Astrocyte of the spinal cord (primary cell): ENCODE measurements at regions not wholly inside any gene's neighbourhood (a gene's known extent, or its start where the extent isn't known, plus 50 kb on each side); places are given as distances from the start of the nearest gene placed in this dataset.

Experiments used
- DNase-seq: peaks from one replicate; pipeline ENCODE4 v3.0.0; 2011; ENCODE audit warnings: low read depth, low spot score
- H3K4me3 ChIP-seq: 2 replicates; pipeline ENCODE4 v1.5.1; 2011; ENCODE audit warnings: low read depth, mild to moderate bottlenecking, low read length, moderate library complexity
- in situ Hi-C: cut with HindIII; loops from 2 replicates; pipeline ENCODE4 v1.10.0; 2017; ENCODE audit warnings: low sequenced_read_pairs
- TF ChIP-seq, protein P1 (sequence below): IDR thresholded peaks from 2 replicates; pipeline ENCODE4 v1.5.1; 2012; ENCODE audit warnings: low read depth, mild to moderate bottlenecking, low read length, inconsistent platforms

DNA sequence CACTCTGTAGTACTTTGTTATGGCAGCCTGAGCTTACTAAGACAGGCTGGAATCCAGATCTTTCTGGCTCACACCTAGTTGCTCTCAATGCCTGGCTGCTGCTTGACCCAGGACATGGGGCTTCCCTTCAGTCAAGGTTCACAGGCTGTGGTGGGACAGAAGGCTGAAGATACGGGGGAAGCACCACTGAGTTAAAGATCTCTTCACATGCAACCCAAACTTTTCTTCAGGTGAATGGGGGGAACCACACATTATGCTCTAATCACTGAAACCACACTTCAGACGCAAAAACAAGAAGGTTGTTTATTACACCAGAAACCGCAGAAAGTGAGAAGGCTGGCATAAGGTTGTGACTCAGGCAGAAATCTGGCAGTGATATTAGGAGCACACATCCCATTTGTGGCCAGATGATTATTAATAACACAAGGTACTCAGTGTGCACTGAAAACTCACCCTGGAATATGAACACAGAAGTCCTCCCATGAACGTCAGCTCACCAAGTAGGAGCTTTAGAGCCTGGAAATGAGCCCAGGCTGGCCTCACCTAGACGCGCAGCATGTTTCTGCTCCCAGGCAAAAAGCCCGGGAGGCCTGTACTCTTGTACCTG lies 230.5 kb upstream of the CHRNA7 start:
- TF ChIP-seq, protein P1, sequence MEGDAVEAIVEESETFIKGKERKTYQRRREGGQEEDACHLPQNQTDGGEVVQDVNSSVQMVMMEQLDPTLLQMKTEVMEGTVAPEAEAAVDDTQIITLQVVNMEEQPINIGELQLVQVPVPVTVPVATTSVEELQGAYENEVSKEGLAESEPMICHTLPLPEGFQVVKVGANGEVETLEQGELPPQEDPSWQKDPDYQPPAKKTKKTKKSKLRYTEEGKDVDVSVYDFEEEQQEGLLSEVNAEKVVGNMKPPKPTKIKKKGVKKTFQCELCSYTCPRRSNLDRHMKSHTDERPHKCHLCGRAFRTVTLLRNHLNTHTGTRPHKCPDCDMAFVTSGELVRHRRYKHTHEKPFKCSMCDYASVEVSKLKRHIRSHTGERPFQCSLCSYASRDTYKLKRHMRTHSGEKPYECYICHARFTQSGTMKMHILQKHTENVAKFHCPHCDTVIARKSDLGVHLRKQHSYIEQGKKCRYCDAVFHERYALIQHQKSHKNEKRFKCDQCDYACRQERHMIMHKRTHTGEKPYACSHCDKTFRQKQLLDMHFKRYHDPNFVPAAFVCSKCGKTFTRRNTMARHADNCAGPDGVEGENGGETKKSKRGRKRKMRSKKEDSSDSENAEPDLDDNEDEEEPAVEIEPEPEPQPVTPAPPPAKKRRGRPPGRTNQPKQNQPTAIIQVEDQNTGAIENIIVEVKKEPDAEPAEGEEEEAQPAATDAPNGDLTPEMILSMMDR = no peak
- DNase-seq = no peak
- in situ Hi-C loops = no loop called here
- no peak overlapping the region for H3K4me3 ChIP-seq

DNA sequence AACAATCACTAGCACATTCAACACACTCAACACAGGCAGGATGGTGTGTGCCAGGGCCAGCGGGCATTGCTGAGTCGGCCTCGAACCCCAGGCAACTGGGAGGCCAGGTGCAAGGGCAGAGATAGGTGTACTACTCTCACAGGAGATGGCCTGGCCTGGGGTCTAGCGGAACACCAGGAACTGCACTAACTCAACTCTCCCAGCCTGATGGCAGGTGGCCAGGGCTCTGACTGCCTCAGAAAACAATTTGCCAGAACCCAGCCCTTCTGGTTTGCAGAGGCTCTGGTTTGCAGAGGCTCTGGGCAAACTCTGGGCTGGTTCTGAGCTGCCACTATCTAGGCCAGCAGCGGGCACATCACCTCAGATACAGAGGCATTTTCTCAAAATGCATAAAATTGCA lies 229.2 kb upstream of the CHRNA7 start:
- no peak for DNase-seq
- TF ChIP-seq, protein P1 = no peak
- in situ Hi-C loops = no loop called here
- H3K4me3 ChIP-seq = no peak overlapping the region

DNA sequence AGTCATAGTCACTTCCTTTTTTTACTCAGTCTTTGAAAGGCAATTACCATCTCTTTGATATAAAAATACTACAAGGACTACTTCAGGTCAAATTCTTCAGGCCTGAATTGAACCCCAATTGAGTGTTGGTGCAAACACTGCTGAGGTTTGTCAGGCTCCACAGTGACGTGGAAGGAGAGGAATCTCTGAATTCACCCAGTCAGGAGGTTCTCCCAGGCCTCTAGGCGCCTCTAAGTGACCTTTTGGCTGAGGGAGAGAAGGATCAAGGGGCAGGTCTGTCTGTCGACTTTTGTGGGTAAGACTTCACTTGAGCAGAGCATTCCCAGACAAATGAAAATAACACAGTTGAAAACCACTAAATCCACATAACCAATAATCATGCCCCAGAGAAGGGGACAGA lies 227.6 kb upstream of the CHRNA7 start:
- in situ Hi-C loops = no loop called here
- TF ChIP-seq, protein P1 = no peak
- H3K4me3 ChIP-seq = no peak overlapping the region
- no peak for DNase-seq

DNA sequence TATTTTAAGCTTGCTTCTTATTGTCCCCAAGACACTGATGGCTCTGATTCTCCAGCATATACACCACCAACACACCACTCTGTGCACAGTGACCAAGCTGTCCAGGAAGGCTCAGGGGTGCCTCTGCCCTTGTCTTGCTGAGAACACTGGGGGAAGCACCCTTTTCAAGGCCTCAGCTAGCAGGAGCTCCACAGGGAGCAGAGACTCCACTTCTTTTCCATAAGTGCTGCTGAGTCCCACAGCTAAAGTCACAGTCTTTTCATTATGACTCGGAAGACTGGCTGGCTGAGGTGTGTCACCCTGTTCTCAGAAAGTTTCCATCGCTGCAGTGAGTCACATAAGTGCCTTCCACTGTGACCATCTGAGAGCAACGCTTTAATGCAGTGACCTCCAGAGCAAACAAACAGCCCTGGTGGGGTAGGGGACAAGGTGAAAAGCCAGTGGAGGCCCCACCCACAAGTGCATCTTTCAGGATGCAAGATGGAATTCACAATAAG lies 226.9 kb upstream of the CHRNA7 start:
- TF ChIP-seq, protein P1 = no peak
- DNase-seq = no peak
- in situ Hi-C loops = no loop called here

DNA sequence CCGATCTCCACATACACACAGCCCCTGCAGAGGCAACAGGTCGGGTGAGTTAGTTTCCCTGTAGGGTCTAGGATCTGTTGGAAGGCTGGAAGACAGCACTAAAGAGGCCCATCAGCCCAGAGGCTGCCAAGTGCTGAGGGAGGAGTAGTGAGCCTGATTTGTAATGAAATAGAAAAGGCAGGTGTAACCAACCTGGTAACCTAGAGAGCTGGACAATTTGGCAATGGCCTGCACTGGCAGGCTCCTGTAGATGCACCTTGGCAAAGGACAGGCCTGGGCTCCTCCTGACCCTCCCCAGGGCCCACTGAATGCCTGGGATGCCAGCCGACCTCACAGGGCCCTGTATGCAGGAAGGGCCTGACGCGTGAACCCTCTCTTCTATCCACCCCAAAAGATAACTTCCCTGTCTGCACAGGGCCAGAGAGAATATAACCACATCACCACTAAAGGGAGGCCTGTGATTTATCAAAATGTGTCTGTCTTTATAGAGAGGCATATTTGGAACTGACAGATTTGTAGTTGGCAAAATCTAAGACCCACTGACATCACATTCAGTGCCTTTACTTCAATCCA lies 225.1 kb upstream of the CHRNA7 start:
- in situ Hi-C loops = no loop called here
- no peak for DNase-seq
- TF ChIP-seq, protein P1 = no peak
- H3K4me3 ChIP-seq = no peak overlapping the region

More for the DNA sequence above, 226.9 kb upstream of the CHRNA7 start:
- H3K4me3 ChIP-seq = no peak overlapping the region

DNA sequence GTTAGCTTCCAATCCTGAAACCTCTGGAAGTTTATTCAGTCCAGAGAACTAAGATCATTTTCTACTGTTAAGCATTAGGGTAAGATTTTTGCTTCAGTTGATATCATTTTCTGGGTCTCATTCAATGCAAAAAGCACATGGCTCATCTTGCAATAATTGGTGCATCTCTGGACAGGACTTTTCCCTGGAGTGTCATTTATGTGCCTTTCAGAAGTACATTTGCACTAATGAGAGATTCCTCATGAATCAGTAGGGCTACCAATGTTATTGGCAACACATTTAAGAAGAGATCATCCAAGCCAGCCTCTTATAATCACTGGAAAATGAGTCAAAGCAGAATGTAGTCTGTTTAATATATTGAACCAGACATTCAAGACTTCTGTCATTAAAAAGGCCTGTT lies 224.2 kb upstream of the CHRNA7 start:
- TF ChIP-seq, protein P1 = no peak
- in situ Hi-C loops = no loop called here
- no peak for DNase-seq
- no peak overlapping the region for H3K4me3 ChIP-seq
